GM10266 (cell line): ENCODE measurements at regions not wholly inside any gene's neighbourhood (a gene's known extent, or its start where the extent isn't known, plus 50 kb on each side); places are given as distances from the start of the nearest gene placed in this dataset.

Source experiments
- DNase-seq: peaks from one replicate; pipeline ENCODE4 v3.0.0; 2012; ENCODE audit errors: extremely low spot score
- TF ChIP-seq, protein P1 (sequence below): IDR thresholded peaks from 2 replicates; pipeline ENCODE4 v1.5.1; 2012; ENCODE audit warnings: mild to moderate bottlenecking, low read depth; ENCODE audit not compliant: control insufficient read depth, insufficient read depth; ENCODE audit errors: missing control alignments

DNA sequence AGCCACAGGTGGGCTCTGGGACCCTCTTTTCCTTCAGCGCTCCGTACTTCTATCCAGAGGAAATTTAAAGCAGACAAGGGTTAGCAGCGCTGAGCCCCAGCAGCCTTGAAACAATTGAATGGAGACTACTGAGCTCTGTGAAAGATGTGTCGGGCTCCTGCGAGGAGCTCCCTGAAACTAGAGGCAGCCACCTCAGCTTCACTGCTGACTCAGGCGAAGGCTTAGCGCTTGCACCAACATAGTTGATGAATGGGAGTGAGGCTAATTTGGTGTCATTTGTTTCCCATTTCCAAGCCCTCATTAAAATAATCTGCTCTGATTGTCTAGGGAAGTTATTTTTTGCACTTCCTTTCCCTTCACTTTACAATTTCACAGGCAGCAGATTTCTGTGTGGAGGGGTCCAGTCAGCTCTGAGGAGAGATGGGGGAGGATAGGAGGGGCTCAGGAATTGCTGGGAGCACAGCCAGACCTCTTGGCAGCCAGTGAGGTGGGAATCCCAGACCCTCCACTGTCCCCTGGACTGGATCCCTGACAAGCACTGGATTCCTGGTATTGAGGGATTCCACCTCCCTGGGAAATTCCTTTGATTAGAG is 398.9 kb upstream of the PLXNA2 start:
- TF ChIP-seq, protein P1, sequence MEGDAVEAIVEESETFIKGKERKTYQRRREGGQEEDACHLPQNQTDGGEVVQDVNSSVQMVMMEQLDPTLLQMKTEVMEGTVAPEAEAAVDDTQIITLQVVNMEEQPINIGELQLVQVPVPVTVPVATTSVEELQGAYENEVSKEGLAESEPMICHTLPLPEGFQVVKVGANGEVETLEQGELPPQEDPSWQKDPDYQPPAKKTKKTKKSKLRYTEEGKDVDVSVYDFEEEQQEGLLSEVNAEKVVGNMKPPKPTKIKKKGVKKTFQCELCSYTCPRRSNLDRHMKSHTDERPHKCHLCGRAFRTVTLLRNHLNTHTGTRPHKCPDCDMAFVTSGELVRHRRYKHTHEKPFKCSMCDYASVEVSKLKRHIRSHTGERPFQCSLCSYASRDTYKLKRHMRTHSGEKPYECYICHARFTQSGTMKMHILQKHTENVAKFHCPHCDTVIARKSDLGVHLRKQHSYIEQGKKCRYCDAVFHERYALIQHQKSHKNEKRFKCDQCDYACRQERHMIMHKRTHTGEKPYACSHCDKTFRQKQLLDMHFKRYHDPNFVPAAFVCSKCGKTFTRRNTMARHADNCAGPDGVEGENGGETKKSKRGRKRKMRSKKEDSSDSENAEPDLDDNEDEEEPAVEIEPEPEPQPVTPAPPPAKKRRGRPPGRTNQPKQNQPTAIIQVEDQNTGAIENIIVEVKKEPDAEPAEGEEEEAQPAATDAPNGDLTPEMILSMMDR, result no peak
- DNase-seq, result no peak

DNA sequence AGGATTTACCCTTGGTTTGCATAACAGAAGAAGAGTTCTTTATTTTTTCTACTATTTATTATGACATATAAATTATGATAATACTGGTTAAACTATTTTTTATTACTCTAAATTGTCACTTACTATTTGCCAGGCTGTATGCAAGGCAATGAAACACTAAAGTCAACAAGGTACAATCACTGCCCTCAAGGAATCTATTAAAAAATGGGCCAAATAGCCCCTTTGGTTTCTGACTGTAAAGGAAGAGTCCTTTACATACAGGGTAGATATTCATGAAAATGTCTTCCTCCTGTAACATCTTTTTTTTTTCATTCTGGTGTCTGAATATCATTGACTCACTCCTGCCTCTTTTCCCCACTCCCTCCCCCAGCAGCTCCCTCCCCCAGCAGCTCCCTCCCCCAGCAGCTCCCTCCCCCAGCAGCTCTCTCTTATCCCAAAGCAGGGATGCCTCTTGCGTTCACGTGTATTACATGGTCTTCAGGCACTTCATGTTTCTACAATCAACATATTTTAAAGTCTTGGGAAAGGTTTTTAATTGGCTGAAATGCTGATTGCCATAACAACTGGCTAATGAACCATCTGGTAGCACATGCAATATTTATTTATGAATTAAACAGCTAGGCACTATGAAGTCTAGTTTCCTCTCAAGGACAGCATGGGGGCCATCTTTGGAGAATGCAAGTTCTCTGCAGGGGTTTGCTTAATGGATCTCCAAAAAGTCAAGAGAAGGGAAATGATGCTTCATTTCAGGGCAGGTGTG is 400.4 kb upstream of the PLXNA2 start:
- no peak for DNase-seq
- TF ChIP-seq, protein P1, result no peak

DNA sequence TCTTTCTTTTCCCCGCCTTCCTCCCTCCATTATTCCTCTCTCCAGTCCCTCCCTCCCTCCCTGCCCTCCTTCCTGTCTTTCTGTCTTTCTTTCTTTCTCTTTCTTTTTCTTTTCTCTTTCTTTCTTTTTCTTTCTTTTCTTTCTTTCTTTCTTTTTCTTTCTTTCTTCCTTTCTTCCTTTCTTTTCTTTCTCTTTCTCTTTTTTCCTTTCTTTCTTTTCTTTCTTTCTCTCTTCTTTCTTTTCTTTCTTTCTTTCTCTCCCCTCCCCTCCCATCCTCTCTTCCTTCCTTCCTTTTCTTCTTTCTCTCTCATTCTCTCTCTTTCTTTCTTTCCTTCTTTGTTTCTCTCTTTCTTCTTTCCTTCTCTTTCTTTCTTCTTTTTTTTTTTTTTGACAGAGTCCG is 402.2 kb upstream of the PLXNA2 start:
- TF ChIP-seq, protein P1, result no peak
- no peak for DNase-seq

DNA sequence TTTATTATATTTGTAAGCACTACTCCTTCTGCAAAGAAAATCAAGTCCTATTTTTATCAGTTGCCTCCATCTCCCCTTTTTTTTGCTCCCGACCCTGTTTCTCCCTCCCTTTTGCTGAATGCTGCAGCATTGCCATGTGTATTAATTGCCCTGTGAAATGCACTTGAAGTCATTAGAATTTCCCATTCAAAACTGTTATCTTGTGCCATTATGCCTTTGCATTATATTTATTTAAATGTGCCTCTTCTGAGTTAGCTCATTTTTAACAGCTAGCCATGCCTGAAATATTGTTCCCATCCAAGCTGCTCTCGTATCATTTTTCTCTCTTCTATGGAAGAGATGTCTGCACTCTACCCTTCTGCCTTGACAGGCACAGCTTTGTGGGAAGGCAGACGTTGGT is 404.0 kb upstream of the PLXNA2 start:
- TF ChIP-seq, protein P1, result no peak
- no peak for DNase-seq

DNA sequence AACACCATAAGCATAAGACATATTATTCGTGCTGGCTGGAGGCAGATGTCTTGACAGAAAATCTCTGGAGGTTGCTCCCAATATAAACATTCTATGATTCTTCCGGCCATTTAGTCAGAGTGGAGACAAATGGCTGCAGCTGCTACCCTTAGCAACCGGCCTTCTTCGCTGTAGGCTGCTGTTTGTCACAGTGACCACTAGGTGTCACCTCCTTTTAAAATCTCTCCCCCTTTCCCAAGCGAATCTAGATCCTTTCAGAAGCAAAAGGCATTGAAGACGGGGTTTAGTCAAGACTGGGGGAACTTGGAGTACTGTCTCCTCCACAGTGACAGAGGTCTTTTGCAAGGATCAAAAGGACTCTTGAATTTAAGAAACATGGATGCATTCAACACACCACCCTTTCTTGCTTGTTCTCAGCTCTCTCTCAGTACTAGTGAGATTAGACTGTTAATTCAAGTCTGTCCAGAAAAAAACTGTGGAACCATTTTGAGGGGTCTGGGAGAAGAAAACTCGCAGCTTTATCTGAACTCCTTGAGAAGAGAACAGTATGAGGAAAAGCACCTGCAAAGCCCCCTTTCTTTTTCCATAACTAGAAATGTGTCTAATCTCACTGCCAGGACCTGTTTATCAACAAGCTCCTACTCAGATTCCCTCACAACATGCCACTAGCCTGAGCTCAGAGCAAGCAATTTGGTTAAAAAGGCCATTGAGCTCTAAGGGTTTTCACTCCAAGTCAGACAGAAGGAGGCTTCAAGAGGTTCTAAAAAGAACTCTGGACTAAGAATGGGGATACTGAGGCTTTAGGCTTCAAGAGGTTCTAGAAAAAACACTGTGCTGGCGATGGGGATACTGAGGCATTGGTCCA is 408.3 kb upstream of the PLXNA2 start:
- TF ChIP-seq, protein P1, result peak; percentile 86
- DNase-seq, result peak; percentile 57

DNA sequence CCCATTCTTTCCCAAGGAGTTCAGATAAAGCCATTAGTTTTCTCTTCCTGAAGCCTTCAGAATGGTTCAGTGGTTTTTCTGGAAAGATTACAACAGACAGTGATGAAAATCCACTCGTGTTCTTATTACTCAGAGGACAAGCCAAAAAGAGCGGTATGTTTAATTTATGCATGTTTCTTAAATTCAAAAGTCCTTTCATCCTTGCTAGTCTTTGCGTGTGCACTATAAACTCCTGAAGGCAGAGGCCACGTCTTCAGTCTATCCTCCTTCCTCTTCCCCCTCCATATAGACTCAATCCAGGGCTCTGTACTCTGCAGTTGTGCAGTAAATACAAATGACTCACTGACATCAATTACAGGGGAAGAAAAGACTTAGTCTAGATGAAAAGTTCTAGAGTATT is 409.2 kb upstream of the PLXNA2 start:
- DNase-seq, result no peak

More for the DNA sequence above, 409.2 kb upstream of the PLXNA2 start:
- TF ChIP-seq, protein P1, result no peak
